ENCODE measurements at regions not wholly inside any gene's neighbourhood (a gene's known extent, or its start where the extent isn't known, plus 50 kb on each side); places are given as distances from the start of the nearest gene placed in this dataset.

DNA sequence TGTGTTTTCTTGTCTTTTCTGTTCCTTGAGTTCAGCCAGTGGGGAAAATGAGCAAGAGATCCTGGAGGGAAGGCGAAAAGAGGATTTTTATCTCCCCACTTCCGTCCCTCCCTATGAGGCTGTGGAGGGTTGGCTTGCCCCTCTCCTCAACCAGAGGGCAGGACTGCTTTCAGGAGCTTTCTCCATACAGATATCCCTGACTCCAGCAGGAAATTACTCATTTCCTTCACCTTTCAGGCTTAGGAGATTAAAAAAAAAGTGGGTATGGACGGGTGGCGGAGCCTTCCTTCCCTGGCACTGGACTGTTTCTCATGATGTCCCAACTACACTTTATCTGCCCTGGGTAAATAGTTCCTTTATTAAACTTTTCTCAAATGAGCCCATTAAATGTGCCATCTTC, 241.2 kb downstream of the FRK start:
- Histone ChIP-seq H3K79me1 (ENCODE audit: low read depth, low read length) (no peaks in the 10 kb centered on the region), H2BK5ac (ENCODE audit: low read depth, low read length) (no peak overlapping the region), H2AK5ac (ENCODE audit: low read depth, low read length) (no peak overlapping the region), H3K14ac (ENCODE audit: insufficient read length) (no peak overlapping the region), H2AFZ (ENCODE audit: low read length) (no peak overlapping the region), H3K27ac (ENCODE audit: low read depth, low read length) (no peak overlapping the region), H2BK20ac (ENCODE audit: low read length) (no peak overlapping the region), H3K4me3 (ENCODE audit: extremely low read depth in 1 of 4, insufficient read depth in 2 of 4, low read depth in 3 of 4, low read length in 4 of 4) (no peak overlapping the region), H3K9ac (replicated peaks in 1 of 4; ENCODE audit: extremely low read depth in 1 of 4, low read depth in 3 of 4, low read length in 3 of 4) (no peak overlapping the region), H3K23me2 (ENCODE audit: low read depth, low read length) (no peaks in the 10 kb centered on the region), H3K56ac (replicated peaks; ENCODE audit: insufficient read length, low read depth, low read length) (no peak overlapping the region), H3K4me2 (ENCODE audit: insufficient read depth in 1 of 2, low read depth in 2 of 2, low read length in 2 of 2) (no peak overlapping the region), H4K91ac (replicated peaks; ENCODE audit: insufficient read length, low read length) (no peak overlapping the region), H4K5ac (ENCODE audit: insufficient read length, low read depth, low read length) (no peak overlapping the region), H2BK15ac (ENCODE audit: low read length) (no peak overlapping the region), H3K23ac (ENCODE audit: insufficient read length) (no peak overlapping the region), H2BK120ac (replicated peaks; ENCODE audit: low read depth, low read length) (no peak overlapping the region), H3K4ac (replicated peaks; ENCODE audit: insufficient read length, low read depth, low read length) (no peak overlapping the region), H3K79me2 (ENCODE audit: control insufficient read depth in 1 of 2, insufficient read depth in 2 of 2, low read length in 2 of 2) (no peaks in the 10 kb centered on the region), H3K36me3 (ENCODE audit: control insufficient read depth in 2 of 4, insufficient read depth in 4 of 4, low read length in 3 of 4) (no peaks in the 10 kb centered on the region), H3K27me3 (replicated peaks in 1 of 4; ENCODE audit: control insufficient read depth in 3 of 4, extremely low read depth in 1 of 4, insufficient read depth in 3 of 4, low read length in 3 of 4) (no peaks in the 10 kb centered on the region), H4K20me1 (replicated peaks in 1 of 2; ENCODE audit: control insufficient read depth in 1 of 2, insufficient read depth in 2 of 2, low read length in 2 of 2) (no peaks in the 10 kb centered on the region), H3K18ac (ENCODE audit: extremely low read depth, low read length) (no peak overlapping the region), H3K4me1 (replicated peaks in 1 of 4; ENCODE audit: control insufficient read depth in 3 of 4, insufficient read depth in 4 of 4, low read length in 3 of 4) (0 out of 7 replicates have a peak, but pooled peaks cover 0 to 1% (median 0%) of the 10 kb centered on the region in 4 experiments), H4K8ac (ENCODE audit: extremely low read depth, insufficient read depth, low read length) (no peak overlapping the region), H3K9me3 (ENCODE audit: insufficient read depth in 2 of 2, low read depth in 1 of 2, low read length in 1 of 2) (no peaks in the 10 kb centered on the region), H2BK12ac (ENCODE audit: low read depth, low read length) (no peak overlapping the region)
- 70% methylated on average over 4 of the region's 4 CpGs; no CpG with 5 or more reads in 1 of the 2 experiments for WGBS, 2 experiments (ENCODE audit: extremely low coverage in 1 of 2, insufficient coverage in 1 of 2, insufficient read length in 1 of 2, insufficient replicate concordance in 2 of 2, low coverage in 1 of 2, low lambda C conversion rate in 2 of 2, missing lambda C conversion rate in 1 of 2)
- CTCF ChIA-PET (ENCODE audit: partially characterized antibody): no interaction called here
- TF ChIP-seq HDAC6 (IDR thresholded peaks at IDR 0.05; ENCODE audit: low read depth, low read length) (no peak), GABPA (IDR thresholded peaks at IDR 0.05; ENCODE audit: borderline replicate concordance, insufficient read depth, low read length) (no peak), TBP (IDR thresholded peaks at IDR 0.05; ENCODE audit: low read depth, low read length) (no peak), ZNF274 (IDR thresholded peaks at IDR 0.05; ENCODE audit: borderline replicate concordance, extremely low read depth, low read length) (no peak), RBBP5 (IDR thresholded peaks at IDR 0.05; ENCODE audit: borderline replicate concordance, low read depth, low read length) (no peak), CEBPB (IDR thresholded peaks at IDR 0.05; ENCODE audit: low read depth, low read length) (no peak), KDM5A (IDR thresholded peaks at IDR 0.05; ENCODE audit: low read length) (no peak), EZH2 (IDR thresholded peaks at IDR 0.05; ENCODE audit: low read depth, low read length, severe bottlenecking) (no peak), JUN (IDR thresholded peaks at IDR 0.05; ENCODE audit: low read depth, low read length) (no peak), TEAD4 (IDR thresholded peaks at IDR 0.05; ENCODE audit: low read depth, low read length) (no peak), SIRT6 (IDR thresholded peaks at IDR 0.05; ENCODE audit: low read length) (no peak), PHF8 (conservative IDR thresholded peaks at IDR 0.05; ENCODE audit: low read depth, low read length) (no peak)
- no peak for FAIRE-seq
- no peak for DNase-seq (ENCODE audit: low read depth in 1 of 2, low spot score in 2 of 2)
- POLR2A ChIA-PET (ENCODE audit: partially characterized antibody): no interaction called here
